Panc1 (cell line): ENCODE measurements at regions not wholly inside any gene's neighbourhood (a gene's known extent, or its start where the extent isn't known, plus 50 kb on each side); places are given as distances from the start of the nearest gene placed in this dataset.

Experiments used
- CTCF ChIP-seq: fragments of 450-650 bp; IDR thresholded peaks from 2 replicates; pipeline ENCODE4 v1.5.1; 2017; ENCODE audit warnings: mild to moderate bottlenecking
- POLR2AphosphoS5 ChIP-seq: IDR thresholded peaks from 2 replicates; pipeline ENCODE4 v1.6.1; 2012; ENCODE audit warnings: mild to moderate bottlenecking, low read depth, low read length, moderate library complexity
- REST ChIP-seq, 2 experiments: IDR thresholded peaks; 2 replicates each; pipeline ENCODE4 v1.6.1; 2011 to 2012; ENCODE audit warnings: low read depth in 2 of 2, control low read depth in 1 of 2, low read length in 1 of 2, mild to moderate bottlenecking in 1 of 2, moderate library complexity in 1 of 2; ENCODE audit not compliant: insufficient read depth in 1 of 2
- SIN3A ChIP-seq: IDR thresholded peaks from 2 replicates; pipeline ENCODE4 v1.6.1; 2012; ENCODE audit warnings: low read depth, mild to moderate bottlenecking, low read length, moderate library complexity, borderline replicate concordance; ENCODE audit not compliant: insufficient read depth
- TCF7L2 ChIP-seq: IDR thresholded peaks from 2 replicates; pipeline ENCODE4 v1.6.1; 2011; ENCODE audit warnings: mild to moderate bottlenecking, low read depth, low read length, inconsistent platforms

GRCh38 chr3:164144824-164145223 lies 933.5 kb downstream of the SI start:
- no peak for TF ChIP-seq CTCF
- no peak for TF ChIP-seq POLR2AphosphoS5
- no peak for TF ChIP-seq TCF7L2
- no peak for TF ChIP-seq REST (IDR thresholded peaks at IDR 0.05; ENCODE audit: insufficient read depth in 1 of 2, low read depth in 2 of 2, low read length in 1 of 2)
- TF ChIP-seq SIN3A, result no peak
